ENCODE measurements at regions not wholly inside any gene's neighbourhood (a gene's known extent, or its start where the extent isn't known, plus 50 kb on each side); places are given as distances from the start of the nearest gene placed in this dataset.
"Not testable (repeated sequence)": the region's sequence is repeated elsewhere in the genome, so short reads cannot be mapped to it uniquely, and the experiment has no call there.

GRCh38 chr7:12827920-12828319 is 140.5 kb downstream of the ARL4A start:
- no peak for DNase-seq (ENCODE audit: low spot score)

DNA sequence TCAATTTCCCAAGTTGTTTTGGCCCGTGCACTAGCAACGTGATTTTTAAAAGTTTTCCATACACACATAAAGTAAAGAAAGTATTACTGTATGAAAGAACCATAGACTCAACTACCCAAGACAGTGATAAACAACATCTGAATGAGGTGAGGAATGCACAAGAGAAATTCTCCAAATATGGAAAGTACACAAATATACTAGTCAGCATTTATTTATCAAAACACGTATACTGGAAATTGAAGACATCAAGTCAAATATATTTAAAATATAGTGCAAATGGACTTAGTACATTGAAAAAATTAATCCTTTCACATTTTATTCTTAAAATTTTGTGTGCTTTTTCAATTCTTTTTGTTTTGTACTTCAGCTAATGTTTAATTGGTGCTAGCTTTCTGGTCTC is 143.6 kb downstream of the ARL4A start:
- no peak for DNase-seq (ENCODE audit: low spot score)

DNA sequence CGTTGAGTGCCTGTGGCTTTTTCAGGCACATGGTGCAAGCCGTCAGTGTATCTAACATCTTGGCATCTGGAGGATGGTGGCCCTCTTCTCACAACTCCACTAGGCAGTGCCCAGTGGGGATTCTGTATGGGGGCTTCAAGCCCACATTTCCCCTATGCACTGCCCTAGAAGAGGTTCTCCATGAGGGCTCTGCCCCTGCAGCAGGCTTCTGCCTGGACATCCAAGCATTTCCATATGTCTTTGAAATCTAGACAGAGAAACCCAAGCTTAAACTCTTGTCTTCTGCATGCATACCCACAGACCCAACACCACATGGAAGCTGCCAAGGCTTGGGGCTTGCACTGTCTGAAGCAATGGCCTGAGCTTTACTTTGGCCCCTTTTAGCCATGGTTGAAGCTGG is 146.4 kb downstream of the ARL4A start:
- DNase-seq (ENCODE audit: low spot score): no peak

- DNase-seq (ENCODE audit: low spot score): no peak
Measured at GRCh38 chr7:12834782-12835181, 147.3 kb downstream of the ARL4A start.

DNA sequence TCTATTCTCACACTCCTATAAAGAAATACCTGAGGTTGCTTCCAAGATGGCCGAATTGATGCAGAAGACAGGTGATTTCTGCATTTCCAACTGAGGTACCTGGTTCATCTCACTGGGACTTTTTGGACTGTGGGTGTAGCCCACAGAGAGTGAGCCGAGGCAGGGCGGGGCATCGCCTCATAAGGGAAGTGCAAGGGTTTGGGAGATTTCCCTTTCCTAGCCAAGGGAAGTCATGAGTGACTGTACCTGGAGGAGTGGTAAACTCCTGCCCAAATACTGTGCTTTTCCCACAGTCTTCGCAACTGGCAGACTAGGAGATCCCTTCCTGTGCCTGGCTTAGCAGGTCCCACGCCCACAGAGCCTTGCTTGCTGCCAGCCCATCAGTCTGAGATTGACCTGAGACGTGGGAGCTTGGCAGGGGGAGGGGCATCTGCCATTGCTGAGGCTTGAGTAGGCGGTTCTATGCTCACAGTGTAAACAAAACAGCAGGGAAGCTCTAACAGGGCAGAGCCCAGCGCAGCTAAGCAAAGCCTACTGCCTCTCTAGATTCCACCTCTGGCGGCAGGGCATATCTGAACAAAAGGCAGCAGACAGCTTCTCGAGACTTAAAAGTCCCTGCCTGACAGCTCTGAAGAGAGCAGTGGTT is 152.2 kb downstream of the ARL4A start:
- DNase-seq (ENCODE audit: low spot score): no peak

DNA sequence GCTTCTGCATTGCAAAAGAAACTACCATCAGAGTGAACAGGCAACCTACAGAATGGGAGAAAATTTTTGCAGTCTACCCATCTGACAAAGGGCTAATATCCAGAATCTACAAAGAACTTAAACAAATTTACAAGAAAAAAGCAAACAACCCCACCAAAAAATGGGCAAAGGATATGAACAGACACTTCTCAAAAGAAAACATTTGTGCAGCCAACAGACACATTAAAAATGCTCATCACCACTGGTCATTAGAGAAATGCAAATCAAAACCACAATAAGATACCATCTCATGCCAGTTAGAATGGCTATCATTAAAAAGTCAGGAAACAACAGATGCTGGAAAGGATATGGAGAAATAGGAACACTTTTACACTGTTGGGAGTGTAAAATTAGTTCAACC is 157.3 kb downstream of the ARL4A start:
- not testable (repeated sequence) for DNase-seq (ENCODE audit: low spot score)

GRCh38 chr7:12847001-12847400 is 159.6 kb downstream of the ARL4A start:
- DNase-seq (ENCODE audit: low spot score): no peak

- DNase-seq (ENCODE audit: low spot score): no peak
Measured at GRCh38 chr7:12851142-12851541, 163.7 kb downstream of the ARL4A start.

DNA sequence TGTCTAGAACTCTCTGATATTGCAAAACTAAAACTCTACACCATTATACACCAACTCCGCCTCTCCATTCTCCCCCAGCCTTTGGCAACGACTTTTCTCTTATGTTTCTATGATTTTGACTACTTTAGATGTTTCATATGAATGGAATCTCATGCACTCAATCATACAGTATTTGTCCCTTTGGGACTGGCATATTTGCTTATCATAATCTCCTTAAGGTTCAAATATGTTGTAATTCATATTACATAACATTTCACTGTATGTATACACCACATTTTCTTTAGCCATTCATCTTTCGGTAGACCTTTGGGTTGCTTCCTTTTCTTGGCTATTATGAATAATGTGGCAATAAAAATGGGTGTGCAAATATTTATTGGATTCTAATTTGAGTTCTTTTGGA is 164.4 kb downstream of the ARL4A start:
- no peak for DNase-seq (ENCODE audit: low spot score)

- no peak for DNase-seq (ENCODE audit: low spot score)
Measured at GRCh38 chr7:12855036-12855435, 167.6 kb downstream of the ARL4A start.

- DNase-seq (ENCODE audit: low spot score): no peak
Measured at GRCh38 chr7:12859761-12860160, 172.3 kb downstream of the ARL4A start.

DNA sequence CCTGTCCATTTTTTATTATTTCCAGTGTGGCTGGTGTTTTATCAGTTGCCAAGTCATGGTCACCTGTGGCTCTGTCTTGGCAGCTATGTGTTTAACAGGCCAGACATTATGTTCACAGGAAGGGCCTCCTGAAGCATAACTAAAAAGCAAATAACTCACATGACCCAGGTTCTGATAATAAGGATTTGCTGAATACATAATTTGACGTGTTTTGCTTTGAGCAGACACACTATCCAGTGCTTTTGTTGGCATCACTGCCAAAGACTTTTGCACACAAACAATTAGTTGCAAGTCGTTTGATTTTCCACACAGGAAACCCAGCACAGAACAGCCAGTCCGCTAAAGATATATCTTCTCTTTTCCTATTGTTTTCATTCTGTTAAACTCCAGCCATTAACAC is 173.6 kb downstream of the ARL4A start:
- peak; percentile 4 for DNase-seq (ENCODE audit: low spot score)

GRCh38 chr7:12862146-12862545 is 174.7 kb downstream of the ARL4A start:
- DNase-seq (ENCODE audit: low spot score): no peak

DNA sequence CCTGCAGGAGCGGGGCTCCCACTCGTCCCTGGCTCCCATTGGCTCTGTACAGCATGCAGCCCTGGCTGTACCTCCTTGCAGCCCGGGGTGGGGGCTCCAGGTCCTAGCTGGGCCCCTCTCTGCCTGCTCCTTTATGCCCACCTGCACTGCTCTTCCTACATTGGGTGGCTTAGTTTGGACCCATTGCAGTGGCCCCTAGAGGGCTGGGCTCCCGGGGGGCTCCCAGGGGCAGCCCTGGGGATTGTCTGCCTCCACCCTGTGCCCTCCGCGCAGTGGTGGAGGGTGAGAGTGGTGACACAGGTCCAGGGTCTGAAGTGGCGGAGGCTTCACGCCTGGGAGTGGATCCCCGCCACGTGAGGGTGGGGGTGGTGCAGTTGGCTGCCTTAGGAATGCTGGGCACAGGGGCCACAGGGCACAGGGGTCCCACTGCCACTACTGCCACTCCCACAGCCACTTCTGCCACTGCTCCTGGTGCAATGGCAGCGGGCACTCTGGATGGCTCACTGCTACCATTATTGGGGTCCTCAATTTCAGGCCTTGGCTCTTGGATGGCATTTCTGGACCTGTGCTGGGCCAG is 177.1 kb downstream of the ARL4A start:
- DNase-seq (ENCODE audit: low spot score): no peak

DNA sequence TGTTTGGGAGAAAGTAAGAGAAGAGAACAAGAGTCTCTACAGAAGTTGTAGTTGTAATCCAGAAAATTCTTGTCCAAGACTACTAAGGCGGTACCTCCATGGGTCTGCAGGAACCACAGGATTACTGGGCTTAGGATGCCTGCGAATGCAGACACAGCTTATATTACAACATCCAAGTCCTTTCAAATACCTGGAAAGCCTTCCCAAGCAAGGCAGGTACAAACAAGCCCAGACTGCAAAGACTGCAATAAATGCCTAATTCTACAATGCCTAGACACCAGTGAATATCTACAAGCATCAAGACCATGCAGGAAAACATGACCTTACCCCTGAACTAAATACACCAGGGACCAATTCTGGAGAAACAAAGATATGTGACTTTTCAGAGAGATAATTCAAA is 178.2 kb downstream of the ARL4A start:
- DNase-seq (ENCODE audit: low spot score): no peak

GRCh38 chr7:12866207-12866606 is 178.8 kb downstream of the ARL4A start:
- no peak for DNase-seq (ENCODE audit: low spot score)

- no peak for DNase-seq (ENCODE audit: low spot score)
Measured at GRCh38 chr7:12868027-12868426, 180.6 kb downstream of the ARL4A start.

- DNase-seq (ENCODE audit: low spot score): no peak
Measured at GRCh38 chr7:12870219-12870618, 182.8 kb downstream of the ARL4A start.

GRCh38 chr7:12872487-12872886 is 185.1 kb downstream of the ARL4A start:
- DNase-seq (ENCODE audit: low spot score): no peak

DNA sequence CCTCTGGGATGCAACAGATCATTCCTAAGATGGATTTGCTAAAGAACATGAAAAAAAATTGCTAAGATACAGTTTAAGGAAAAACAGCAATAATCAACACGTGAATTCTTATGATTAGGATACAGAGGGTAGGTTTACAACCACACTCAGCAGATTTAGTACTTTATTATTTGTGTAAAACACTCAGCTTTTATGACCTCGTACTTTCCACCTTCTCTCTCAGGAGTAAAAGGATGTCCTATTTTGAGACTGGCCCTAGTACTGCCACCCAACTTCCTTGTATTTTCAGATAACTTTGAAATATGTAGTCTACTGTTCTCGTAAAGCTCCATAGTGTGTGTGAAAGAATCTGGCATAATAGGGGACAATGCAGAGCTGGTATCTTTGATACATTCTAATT is 186.1 kb downstream of the ARL4A start:
- DNase-seq (ENCODE audit: low spot score): no peak

- no peak for DNase-seq (ENCODE audit: low spot score)
Measured at GRCh38 chr7:12879139-12879538, 191.7 kb downstream of the ARL4A start.

DNA sequence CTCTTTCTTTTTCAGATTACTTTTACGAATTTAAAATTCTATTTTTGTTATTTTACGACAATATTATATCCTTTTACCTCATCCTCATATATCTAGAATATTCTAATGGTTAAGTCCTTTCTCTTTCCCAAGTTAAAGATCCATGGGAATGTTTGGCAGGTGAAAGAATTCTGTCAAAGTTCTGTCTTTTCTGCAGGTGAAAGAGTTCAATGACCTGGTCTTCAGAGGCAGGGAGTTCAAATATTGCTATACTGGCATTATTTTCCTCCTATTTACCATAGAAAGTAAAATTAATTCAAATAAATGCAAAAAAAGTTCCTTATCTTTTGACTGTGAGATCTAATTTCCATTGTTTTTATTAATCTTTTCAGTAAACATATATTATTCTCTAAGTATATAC is 194.3 kb downstream of the ARL4A start:
- no peak for DNase-seq (ENCODE audit: low spot score)

GRCh38 chr7:12882710-12883109 is 195.3 kb downstream of the ARL4A start:
- DNase-seq (ENCODE audit: low spot score): no peak

DNA sequence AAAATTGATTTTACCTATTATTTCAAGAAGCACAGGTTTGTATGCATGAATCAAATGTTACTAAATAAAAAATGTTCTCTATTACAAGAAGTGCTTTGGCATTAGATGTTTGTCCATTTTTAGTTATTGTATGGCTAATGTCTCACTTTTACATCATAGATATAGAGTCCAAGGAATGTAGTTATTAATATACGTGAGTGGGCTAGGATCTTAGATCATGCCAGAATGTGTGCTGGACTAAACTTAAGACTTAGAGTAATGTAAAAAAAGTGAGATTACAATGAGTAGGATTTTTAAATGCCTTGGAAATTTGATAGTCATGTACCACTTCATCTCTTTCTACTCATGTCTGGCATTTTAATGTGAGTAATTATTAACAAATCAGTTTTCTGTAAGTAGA is 196.6 kb downstream of the ARL4A start:
- DNase-seq (ENCODE audit: low spot score): no peak
